ENCODE measurements at regions not wholly inside any gene's neighbourhood (a gene's known extent, or its start where the extent isn't known, plus 50 kb on each side); places are given as distances from the start of the nearest gene placed in this dataset.

DNA sequence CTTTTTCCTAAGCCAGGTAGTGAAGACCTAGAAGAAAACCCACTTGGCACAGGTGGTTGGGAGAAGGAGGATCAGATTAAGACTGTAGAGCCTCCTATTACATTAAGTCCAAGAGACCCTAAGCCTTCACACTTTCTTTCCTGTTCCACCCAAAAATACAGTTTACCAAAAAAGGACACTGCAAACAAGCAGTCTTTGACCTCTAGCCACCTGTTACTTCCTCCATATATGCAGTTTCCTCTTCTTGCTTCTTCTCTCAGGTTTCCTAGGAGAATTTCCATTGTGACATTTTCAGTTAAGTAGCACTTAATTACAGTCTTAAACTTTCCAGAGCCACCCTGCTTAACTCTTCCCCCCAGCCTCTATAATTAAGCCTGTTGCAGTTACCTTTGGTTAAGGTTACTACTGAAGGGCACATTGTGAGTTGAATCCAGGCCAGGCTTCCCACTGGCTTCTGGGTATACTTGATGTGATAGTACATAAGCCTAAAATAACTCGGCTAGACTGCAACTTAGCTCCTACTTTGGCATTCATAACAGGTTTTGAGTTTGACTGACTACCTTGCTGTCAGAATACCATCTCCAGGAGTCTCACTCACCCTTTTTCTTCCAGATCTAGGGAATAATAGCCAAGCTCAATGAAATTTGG, 114.2 kb upstream of the UMPS start:
- Histone ChIP-seq H3K27me3 (ENCODE audit: insufficient read depth, low read depth, severe bottlenecking) (no peaks in the 10 kb centered on the region), H3K27ac (peak overlapping the region; percentile 21), H3K9me3 (ENCODE audit: severe bottlenecking) (no peaks in the 10 kb centered on the region), H3K4me3 (ENCODE audit: low read depth, low read length) (no peak overlapping the region), H3K36me3 (no peaks in the 10 kb centered on the region)
- peak; percentile 69 for DNase-seq
- TF ChIP-seq, protein P1, sequence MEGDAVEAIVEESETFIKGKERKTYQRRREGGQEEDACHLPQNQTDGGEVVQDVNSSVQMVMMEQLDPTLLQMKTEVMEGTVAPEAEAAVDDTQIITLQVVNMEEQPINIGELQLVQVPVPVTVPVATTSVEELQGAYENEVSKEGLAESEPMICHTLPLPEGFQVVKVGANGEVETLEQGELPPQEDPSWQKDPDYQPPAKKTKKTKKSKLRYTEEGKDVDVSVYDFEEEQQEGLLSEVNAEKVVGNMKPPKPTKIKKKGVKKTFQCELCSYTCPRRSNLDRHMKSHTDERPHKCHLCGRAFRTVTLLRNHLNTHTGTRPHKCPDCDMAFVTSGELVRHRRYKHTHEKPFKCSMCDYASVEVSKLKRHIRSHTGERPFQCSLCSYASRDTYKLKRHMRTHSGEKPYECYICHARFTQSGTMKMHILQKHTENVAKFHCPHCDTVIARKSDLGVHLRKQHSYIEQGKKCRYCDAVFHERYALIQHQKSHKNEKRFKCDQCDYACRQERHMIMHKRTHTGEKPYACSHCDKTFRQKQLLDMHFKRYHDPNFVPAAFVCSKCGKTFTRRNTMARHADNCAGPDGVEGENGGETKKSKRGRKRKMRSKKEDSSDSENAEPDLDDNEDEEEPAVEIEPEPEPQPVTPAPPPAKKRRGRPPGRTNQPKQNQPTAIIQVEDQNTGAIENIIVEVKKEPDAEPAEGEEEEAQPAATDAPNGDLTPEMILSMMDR (IDR thresholded peaks at IDR 0.05; ENCODE audit: low read depth, low read length): no peak

DNA sequence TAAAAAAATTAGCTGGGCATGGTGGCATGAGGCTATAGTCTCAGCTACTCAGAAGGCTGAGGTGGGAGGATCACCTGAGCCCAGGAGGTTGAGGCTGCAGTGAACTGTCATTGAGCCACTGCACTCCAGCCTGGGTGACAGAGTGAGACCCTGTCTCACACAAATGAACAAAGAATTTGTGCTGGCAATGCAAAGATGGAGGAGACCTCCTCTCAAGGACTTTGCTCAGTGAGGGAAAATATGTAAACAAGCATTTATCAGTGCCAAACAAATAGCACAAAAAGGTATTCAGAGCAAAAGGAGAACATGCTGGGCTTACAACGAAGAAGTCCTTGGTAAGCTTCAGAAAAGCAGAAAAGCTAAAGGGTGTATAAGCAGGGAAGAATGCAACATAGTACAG, 113.1 kb upstream of the UMPS start:
- Histone ChIP-seq H3K4me3 (ENCODE audit: low read depth, low read length) (no peak overlapping the region), H3K36me3 (no peaks in the 10 kb centered on the region), H3K9me3 (ENCODE audit: severe bottlenecking) (no peaks in the 10 kb centered on the region), H3K27me3 (ENCODE audit: insufficient read depth, low read depth, severe bottlenecking) (no peaks in the 10 kb centered on the region), H3K27ac (no peak overlapping the region)
- DNase-seq: no peak
- TF ChIP-seq, protein P1 (IDR thresholded peaks at IDR 0.05; ENCODE audit: low read depth, low read length): no peak

DNA sequence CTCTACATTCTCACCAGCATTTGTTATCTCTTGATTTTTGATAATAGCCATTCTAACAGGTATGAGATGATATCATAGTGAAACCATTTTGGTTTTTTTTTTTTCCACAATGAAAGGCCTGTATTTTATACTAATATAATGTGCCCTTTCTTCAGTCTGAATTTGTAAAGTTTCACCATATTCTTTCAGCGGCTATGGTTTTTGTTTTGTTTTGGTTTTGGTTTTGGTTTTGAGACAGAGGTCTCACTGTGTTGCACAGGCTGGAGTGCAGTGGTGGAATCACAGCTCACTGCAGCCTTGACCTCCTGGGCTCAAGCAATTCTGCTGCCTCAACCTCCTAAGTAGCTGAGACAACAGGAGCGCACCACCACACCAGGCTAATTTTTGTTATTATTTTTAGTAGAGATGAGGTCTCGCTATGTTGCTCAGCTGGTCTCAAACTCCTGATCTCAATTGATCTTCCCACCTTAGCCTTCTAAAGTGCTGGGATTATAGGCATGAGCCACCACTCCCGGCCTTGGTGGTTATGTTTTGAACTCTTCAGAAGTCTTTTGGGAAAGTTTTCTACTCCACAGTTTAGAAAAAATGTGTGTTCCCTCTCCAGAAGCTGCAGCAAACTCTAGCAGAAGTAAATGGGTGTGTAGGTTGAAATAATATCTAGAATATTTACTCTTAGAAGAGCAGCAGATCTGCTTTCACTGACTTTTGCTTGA, 110.2 kb upstream of the UMPS start:
- Histone ChIP-seq H3K27ac (no peak overlapping the region), H3K27me3 (ENCODE audit: insufficient read depth, low read depth, severe bottlenecking) (no peaks in the 10 kb centered on the region), H3K36me3 (no peaks in the 10 kb centered on the region), H3K9me3 (ENCODE audit: severe bottlenecking) (no peaks in the 10 kb centered on the region), H3K4me3 (ENCODE audit: low read depth, low read length) (no peak overlapping the region)
- no peak for DNase-seq
- TF ChIP-seq, protein P1 (IDR thresholded peaks at IDR 0.05; ENCODE audit: low read depth, low read length): no peak

DNA sequence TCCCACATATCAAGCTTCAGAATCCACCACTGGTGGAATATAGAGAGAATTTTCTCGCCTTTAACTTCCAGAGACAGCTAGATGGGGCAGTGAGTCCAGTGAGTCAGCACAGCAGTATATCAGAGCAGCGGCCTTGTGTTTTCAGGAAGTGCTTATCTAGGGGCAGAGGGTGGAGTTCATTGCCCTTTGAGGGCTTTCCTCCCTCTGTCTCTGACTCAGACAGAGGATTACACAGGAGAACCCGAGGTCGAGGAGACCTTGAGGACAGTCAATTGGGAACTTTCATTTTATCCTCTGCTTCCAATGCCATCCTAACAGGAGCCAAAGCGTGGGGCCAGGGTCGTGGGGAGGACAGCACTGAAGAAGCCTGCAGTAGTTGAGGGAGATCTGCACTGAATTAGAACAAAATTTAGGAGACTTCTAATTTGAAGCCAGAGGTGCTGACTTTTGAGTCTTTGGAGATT, 109.6 kb upstream of the UMPS start:
- DNase-seq: no peak
- no peak overlapping the region for H3K27ac ChIP-seq
- TF ChIP-seq, protein P1 (IDR thresholded peaks at IDR 0.05; ENCODE audit: low read depth, low read length): no peak
- H3K4me3 ChIP-seq (ENCODE audit: low read depth, low read length): no peak overlapping the region
- no peaks in the 10 kb centered on the region for H3K9me3 ChIP-seq (ENCODE audit: severe bottlenecking)
- no peaks in the 10 kb centered on the region for H3K27me3 ChIP-seq (ENCODE audit: insufficient read depth, low read depth, severe bottlenecking)
- H3K36me3 ChIP-seq: no peaks in the 10 kb centered on the region

DNA sequence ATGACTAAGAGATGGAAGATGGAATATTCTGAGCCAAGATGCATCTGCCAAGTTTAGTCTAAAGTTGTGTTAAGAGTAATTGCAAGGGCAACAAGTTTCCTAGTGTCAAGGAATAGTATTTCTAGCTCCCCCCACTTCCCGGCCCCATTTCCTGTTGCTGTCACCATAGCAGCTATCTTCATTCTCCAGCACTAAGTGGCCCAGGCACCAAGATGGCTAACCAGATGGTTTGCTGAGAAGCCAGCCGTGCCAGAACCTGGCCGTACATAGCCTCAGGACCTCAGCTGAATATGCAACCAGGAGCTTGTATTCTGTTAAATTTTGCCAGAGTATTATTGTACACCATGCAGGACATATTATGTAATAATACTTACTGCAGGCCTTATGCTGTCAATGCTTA, 108.8 kb upstream of the UMPS start:
- H3K27me3 ChIP-seq (ENCODE audit: insufficient read depth, low read depth, severe bottlenecking): no peaks in the 10 kb centered on the region
- DNase-seq: no peak
- no peaks in the 10 kb centered on the region for H3K9me3 ChIP-seq (ENCODE audit: severe bottlenecking)
- no peak overlapping the region for H3K4me3 ChIP-seq (ENCODE audit: low read depth, low read length)
- TF ChIP-seq, protein P1 (IDR thresholded peaks at IDR 0.05; ENCODE audit: low read depth, low read length): no peak
- no peaks in the 10 kb centered on the region for H3K36me3 ChIP-seq
- H3K27ac ChIP-seq: no peak overlapping the region
